ENCODE measurements at regions not wholly inside any gene's neighbourhood (a gene's known extent, or its start where the extent isn't known, plus 50 kb on each side); places are given as distances from the start of the nearest gene placed in this dataset.

GRCh38 chr6:140397106-140397505 lies 1022.7 kb upstream of the CITED2 start:
- no peak for DNase-seq (ENCODE audit: extremely low spot score, unreplicated experiment)
- TF ChIP-seq CTCF (IDR thresholded peaks at IDR 0.05): no peak
- peaks cover 3% of the 10 kb centered on the region for H3K36me3 Mint-ChIP-seq (ENCODE audit: unreplicated experiment)
- no peaks in the 10 kb centered on the region for H3K27me3 Mint-ChIP-seq (ENCODE audit: unreplicated experiment)
- peaks cover 63% of the 10 kb centered on the region for H3K4me1 Mint-ChIP-seq (ENCODE audit: unreplicated experiment)
- H3K27ac Mint-ChIP-seq (ENCODE audit: unreplicated experiment): peak overlapping the region; percentile 88
- H3K9me3 Mint-ChIP-seq (ENCODE audit: unreplicated experiment): peaks cover 19% of the 10 kb centered on the region
- H3K4me3 Mint-ChIP-seq (ENCODE audit: unreplicated experiment): no peak overlapping the region

- Mint-ChIP-seq H3K27me3 (ENCODE audit: unreplicated experiment) (no peaks in the 10 kb centered on the region), H3K36me3 (ENCODE audit: unreplicated experiment) (peaks cover 4% of the 10 kb centered on the region), H3K27ac (ENCODE audit: unreplicated experiment) (no peak overlapping the region), H3K4me1 (ENCODE audit: unreplicated experiment) (peaks cover 50% of the 10 kb centered on the region), H3K9me3 (ENCODE audit: unreplicated experiment) (peaks cover 21% of the 10 kb centered on the region), H3K4me3 (ENCODE audit: unreplicated experiment) (no peak overlapping the region)
- DNase-seq (ENCODE audit: extremely low spot score, unreplicated experiment): no peak
- no peak for TF ChIP-seq CTCF (IDR thresholded peaks at IDR 0.05)
These were observed 1019.5 kb upstream of the CITED2 start for GRCh38 chr6:140393665-140394540.

- peaks cover 44% of the 10 kb centered on the region for H3K9me3 Mint-ChIP-seq (ENCODE audit: unreplicated experiment)
These were observed 1014.4 kb upstream of the CITED2 start for GRCh38 chr6:140388815-140389214.

GRCh38 chr6:140388192-140388802 lies 1013.8 kb upstream of the CITED2 start:
- Mint-ChIP-seq H3K27me3 (ENCODE audit: unreplicated experiment) (no peaks in the 10 kb centered on the region), H3K27ac (ENCODE audit: unreplicated experiment) (no peak overlapping the region), H3K36me3 (ENCODE audit: unreplicated experiment) (peaks cover 8% of the 10 kb centered on the region), H3K4me3 (ENCODE audit: unreplicated experiment) (no peak overlapping the region), H3K4me1 (ENCODE audit: unreplicated experiment) (peaks cover 23% of the 10 kb centered on the region), H3K9me3 (ENCODE audit: unreplicated experiment) (peaks cover 44% of the 10 kb centered on the region)
- no peak for DNase-seq (ENCODE audit: extremely low spot score, unreplicated experiment)
- TF ChIP-seq CTCF (IDR thresholded peaks at IDR 0.05): no peak

More at GRCh38 chr6:140388815-140389214, 1014.4 kb upstream of the CITED2 start:
- peaks cover 8% of the 10 kb centered on the region for H3K36me3 Mint-ChIP-seq (ENCODE audit: unreplicated experiment)
- no peak for DNase-seq (ENCODE audit: extremely low spot score, unreplicated experiment)
- H3K27ac Mint-ChIP-seq (ENCODE audit: unreplicated experiment): no peak overlapping the region
- peaks cover 28% of the 10 kb centered on the region for H3K4me1 Mint-ChIP-seq (ENCODE audit: unreplicated experiment)
- no peaks in the 10 kb centered on the region for H3K27me3 Mint-ChIP-seq (ENCODE audit: unreplicated experiment)
- TF ChIP-seq CTCF (IDR thresholded peaks at IDR 0.05): no peak
- H3K4me3 Mint-ChIP-seq (ENCODE audit: unreplicated experiment): no peak overlapping the region

GRCh38 chr6:140385679-140386078 lies 1011.2 kb upstream of the CITED2 start:
- H3K4me1 Mint-ChIP-seq (ENCODE audit: unreplicated experiment): peaks cover 36% of the 10 kb centered on the region
- no peak overlapping the region for H3K27ac Mint-ChIP-seq (ENCODE audit: unreplicated experiment)
- no peaks in the 10 kb centered on the region for H3K27me3 Mint-ChIP-seq (ENCODE audit: unreplicated experiment)
- TF ChIP-seq CTCF (IDR thresholded peaks at IDR 0.05): no peak
- no peak for DNase-seq (ENCODE audit: extremely low spot score, unreplicated experiment)
- no peak overlapping the region for H3K4me3 Mint-ChIP-seq (ENCODE audit: unreplicated experiment)
- peaks cover 7% of the 10 kb centered on the region for H3K36me3 Mint-ChIP-seq (ENCODE audit: unreplicated experiment)
- H3K9me3 Mint-ChIP-seq (ENCODE audit: unreplicated experiment): peaks cover 29% of the 10 kb centered on the region

Data from osteocyte (in vitro differentiated cells).